Left lung (tissue), 4 donors: ENCODE measurements at regions not wholly inside any gene's neighbourhood (a gene's known extent, or its start where the extent isn't known, plus 50 kb on each side); places are given as distances from the start of the nearest gene placed in this dataset.

Experiments used
- ATAC-seq: fragments of 200-7000 bp; cut with Tn5 transposase; one replicate; pipeline ENCODE4 v1.9.1; 2020; ENCODE audit warnings: moderate library complexity
- DNase-seq, 4 donors: peaks; one replicate each; pipeline ENCODE4 v3.0.0-alpha.2; 2013 to 2020
- H3K27ac ChIP-seq, 2 donors: fragments of 200-600 bp; sonication (generic) in 1 of 2; one replicate each; pipeline versions ENCODE4 v1.5.0 to v1.8.0; 2020 to 2021
- H3K27me3 ChIP-seq, 2 donors: fragments of 200-600 bp; sonication (generic) in 1 of 2; one replicate each; pipeline versions ENCODE4 v1.5.0 to v1.8.0; 2020 to 2021
- H3K36me3 ChIP-seq, 2 donors: fragments of 200-600 bp; sonication (generic) in 1 of 2; one replicate each; pipeline versions ENCODE4 v1.5.0 to v1.8.0; 2020 to 2021
- H3K4me1 ChIP-seq, 2 donors: fragments of 200-600 bp; one replicate each; pipeline ENCODE4 v1.8.0; 2021
- H3K4me3 ChIP-seq, 2 donors: fragments of 200-600 bp; sonication (generic) in 1 of 2; one replicate each; pipeline versions ENCODE4 v1.5.0 to v1.8.0; 2020 to 2021; ENCODE audit warnings: mild to moderate bottlenecking in 1 of 2
- H3K9me3 ChIP-seq, 2 donors: fragments of 200-600 bp; sonication (generic) in 1 of 2; one replicate each; pipeline versions ENCODE4 v1.5.0 to v1.8.0; 2020 to 2021
- intact Hi-C, 2 donors: fragments of 100-400 bp; cut with DNase I; formaldehyde crosslinking; loops; one replicate each; pipeline versions ENCODE4 v1.11.2 to v1.14.2; 2022
- TF ChIP-seq, protein P1 (sequence below), 2 donors: fragments of 200-600 bp; sonication (generic) in 1 of 2; IDR thresholded peaks; one replicate each; pipeline versions ENCODE4 v1.5.0 to v1.8.0; 2021; ENCODE audit warnings: antibody characterized with exemption in 2 of 2
- donor health status: DM: no; HTN: yes; CAD: no.
- donor health status: DM: no; HTN: no; CAD: no.

DNA sequence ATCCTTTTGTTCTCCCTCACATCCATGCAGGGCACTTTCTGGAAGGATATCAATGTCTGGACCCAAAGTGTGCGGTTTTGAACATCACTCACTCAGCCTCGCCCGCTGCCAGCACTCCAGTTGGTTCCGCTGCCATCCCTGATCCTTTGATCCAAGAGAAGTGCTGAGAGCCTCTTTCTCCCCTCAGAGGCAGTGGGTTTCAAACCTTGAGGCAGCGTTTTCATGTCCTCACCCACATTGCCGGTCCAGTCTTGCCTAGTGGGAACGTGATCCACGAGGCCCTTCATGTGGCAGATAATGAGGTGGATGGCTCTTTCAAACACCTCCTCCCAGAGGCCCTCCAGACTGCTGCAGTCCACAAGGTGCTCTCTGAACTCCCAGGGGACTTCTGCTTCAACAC, 122.2 kb downstream of the ACTL8 start:
- no peak overlapping the region for H3K4me3 ChIP-seq
- intact Hi-C loops: no loop called here
- no peak overlapping the region for H3K27ac ChIP-seq
- H3K4me1 ChIP-seq: no peaks in the 10 kb centered on the region
- H3K36me3 ChIP-seq: no peaks in the 10 kb centered on the region
- ATAC-seq (no peak), DNase-seq (no peak)
- H3K27me3 ChIP-seq: peaks cover 0 to 15% of the 10 kb centered on the region in 2 donors
- TF ChIP-seq, protein P1, sequence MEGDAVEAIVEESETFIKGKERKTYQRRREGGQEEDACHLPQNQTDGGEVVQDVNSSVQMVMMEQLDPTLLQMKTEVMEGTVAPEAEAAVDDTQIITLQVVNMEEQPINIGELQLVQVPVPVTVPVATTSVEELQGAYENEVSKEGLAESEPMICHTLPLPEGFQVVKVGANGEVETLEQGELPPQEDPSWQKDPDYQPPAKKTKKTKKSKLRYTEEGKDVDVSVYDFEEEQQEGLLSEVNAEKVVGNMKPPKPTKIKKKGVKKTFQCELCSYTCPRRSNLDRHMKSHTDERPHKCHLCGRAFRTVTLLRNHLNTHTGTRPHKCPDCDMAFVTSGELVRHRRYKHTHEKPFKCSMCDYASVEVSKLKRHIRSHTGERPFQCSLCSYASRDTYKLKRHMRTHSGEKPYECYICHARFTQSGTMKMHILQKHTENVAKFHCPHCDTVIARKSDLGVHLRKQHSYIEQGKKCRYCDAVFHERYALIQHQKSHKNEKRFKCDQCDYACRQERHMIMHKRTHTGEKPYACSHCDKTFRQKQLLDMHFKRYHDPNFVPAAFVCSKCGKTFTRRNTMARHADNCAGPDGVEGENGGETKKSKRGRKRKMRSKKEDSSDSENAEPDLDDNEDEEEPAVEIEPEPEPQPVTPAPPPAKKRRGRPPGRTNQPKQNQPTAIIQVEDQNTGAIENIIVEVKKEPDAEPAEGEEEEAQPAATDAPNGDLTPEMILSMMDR (IDR thresholded peaks at IDR 0.05): no peak
- no peaks in the 10 kb centered on the region for H3K9me3 ChIP-seq

DNA sequence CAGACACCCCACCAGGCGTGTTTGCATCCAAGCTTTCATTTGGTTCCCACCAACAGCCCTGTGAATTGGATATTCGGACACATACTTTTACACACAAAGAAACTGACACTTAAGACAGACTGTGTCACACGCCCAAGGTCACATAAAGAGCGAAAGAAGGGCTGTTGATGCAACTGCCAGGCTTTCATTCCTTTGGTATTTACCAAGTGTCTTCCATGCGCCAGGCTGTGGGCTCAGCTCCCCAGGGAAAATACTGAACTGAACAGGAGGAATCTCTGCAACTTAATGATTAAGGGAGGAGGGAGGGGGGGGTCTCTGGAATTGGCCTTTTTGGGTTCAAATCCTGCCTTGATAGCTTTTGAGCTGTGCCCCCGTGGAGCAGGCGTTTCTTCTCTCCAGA, 122.8 kb downstream of the ACTL8 start:
- peaks cover 0 to 15% of the 10 kb centered on the region in 2 donors for H3K27me3 ChIP-seq
- intact Hi-C loops: no loop called here
- no peaks in the 10 kb centered on the region for H3K36me3 ChIP-seq
- H3K4me1 ChIP-seq: no peaks in the 10 kb centered on the region
- DNase-seq: no peak
- TF ChIP-seq, protein P1 (IDR thresholded peaks at IDR 0.05): no peak
- H3K27ac ChIP-seq: no peak overlapping the region
- H3K9me3 ChIP-seq: no peaks in the 10 kb centered on the region
- H3K4me3 ChIP-seq: no peak overlapping the region
- ATAC-seq: no peak

DNA sequence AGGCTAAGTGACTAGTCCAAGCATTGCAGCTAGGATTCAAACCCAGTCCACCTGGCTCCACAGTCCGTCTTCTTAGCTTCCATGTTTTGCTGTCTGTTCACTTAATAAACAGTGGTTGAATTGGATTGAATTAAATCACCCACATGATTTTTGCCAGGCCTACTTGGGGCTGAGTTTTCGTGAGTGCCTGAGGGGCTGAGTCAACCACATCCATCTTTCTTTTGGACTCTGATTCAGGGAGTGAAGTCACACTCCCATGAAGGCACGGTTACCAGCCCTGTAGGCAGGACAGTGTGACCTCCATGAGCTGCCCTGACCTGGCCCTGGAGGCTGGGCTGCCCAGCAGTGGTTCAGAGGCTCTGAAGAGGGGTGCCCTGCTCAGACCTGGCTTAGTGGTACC, 123.7 kb downstream of the ACTL8 start:
- Histone ChIP-seq H3K27ac (no peak overlapping the region), H3K4me3 (no peak overlapping the region), H3K36me3 (no peaks in the 10 kb centered on the region), H3K27me3 (peaks cover 0 to 15% of the 10 kb centered on the region in 2 donors), H3K9me3 (no peaks in the 10 kb centered on the region), H3K4me1 (no peaks in the 10 kb centered on the region)
- DNase-seq (no peak), ATAC-seq (peak; percentile 41)
- intact Hi-C loops: no loop called here
- TF ChIP-seq, protein P1 (IDR thresholded peaks at IDR 0.05): no peak

DNA sequence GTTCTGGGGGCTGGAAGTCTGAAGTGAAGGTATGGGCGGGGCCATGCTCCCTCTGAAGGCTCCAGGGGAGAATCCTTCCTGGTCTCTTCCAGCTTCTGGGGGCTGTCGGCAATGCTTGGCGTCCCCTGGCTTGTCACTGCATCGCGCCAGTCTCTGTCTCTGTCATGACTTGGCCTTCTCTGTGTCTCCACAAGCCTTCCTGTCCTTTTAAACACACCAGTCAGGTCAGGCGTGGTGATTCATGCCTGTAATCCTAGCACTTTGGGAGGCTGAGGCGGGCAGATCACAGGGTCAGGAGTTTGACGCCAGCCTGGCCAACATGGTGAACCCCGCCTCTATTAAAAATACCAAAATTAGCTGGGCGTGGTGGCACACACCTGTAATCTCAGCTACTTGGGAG, 125.3 kb downstream of the ACTL8 start:
- no peaks in the 10 kb centered on the region for H3K36me3 ChIP-seq
- no peaks in the 10 kb centered on the region for H3K9me3 ChIP-seq
- H3K27me3 ChIP-seq: peaks cover 0 to 15% of the 10 kb centered on the region in 2 donors
- DNase-seq (no peak), ATAC-seq (no peak)
- H3K27ac ChIP-seq: no peak overlapping the region
- H3K4me3 ChIP-seq: no peak overlapping the region
- intact Hi-C loops: no loop called here
- no peaks in the 10 kb centered on the region for H3K4me1 ChIP-seq
- TF ChIP-seq, protein P1 (IDR thresholded peaks at IDR 0.05): no peak

DNA sequence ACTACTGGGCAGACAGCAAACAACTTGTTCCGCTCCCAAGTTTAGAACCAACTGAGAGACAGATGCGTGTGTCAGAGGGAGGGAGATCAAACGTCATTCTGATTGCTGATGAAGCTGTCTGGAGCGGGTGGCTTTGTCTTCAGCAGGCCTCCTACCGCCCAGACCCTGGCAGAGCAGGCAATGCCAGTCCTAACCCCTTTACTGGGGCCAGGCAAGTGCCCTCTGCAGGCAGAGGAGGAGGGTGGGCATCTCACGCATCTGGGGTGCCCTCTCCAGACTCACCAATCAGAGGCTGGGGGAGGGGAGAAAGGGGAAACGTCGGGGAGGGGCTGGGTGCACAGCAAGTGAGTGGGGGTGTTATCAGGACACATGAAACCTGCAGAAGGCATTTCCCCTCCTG, 126.6 kb downstream of the ACTL8 start:
- intact Hi-C loops: no loop called here

More for the DNA sequence above, 126.6 kb downstream of the ACTL8 start:
- H3K9me3 ChIP-seq: no peaks in the 10 kb centered on the region
- ATAC-seq (no peak), DNase-seq (no peak)
- TF ChIP-seq, protein P1 (IDR thresholded peaks at IDR 0.05): no peak
- no peaks in the 10 kb centered on the region for H3K4me1 ChIP-seq
- H3K36me3 ChIP-seq: no peaks in the 10 kb centered on the region
- H3K27me3 ChIP-seq: peaks cover 0 to 16% of the 10 kb centered on the region in 2 donors
- no peak overlapping the region for H3K4me3 ChIP-seq
- no peak overlapping the region for H3K27ac ChIP-seq
